ENCODE measurements at regions not wholly inside any gene's neighbourhood (a gene's known extent, or its start where the extent isn't known, plus 50 kb on each side); places are given as distances from the start of the nearest gene placed in this dataset.

GRCh38 chr11:33646629-33647028 is 54.0 kb downstream of the C11orf91 start:
- DNase-seq: no peak

GRCh38 chr11:33646168-33646567 is 54.5 kb downstream of the C11orf91 start:
- no peak for DNase-seq

- DNase-seq: no peak
Observed at GRCh38 chr11:33645686-33646085, 54.9 kb downstream of the C11orf91 start.

- no peak for DNase-seq
Observed at GRCh38 chr11:33643167-33643824, 57.3 kb downstream of the C11orf91 start.

GRCh38 chr11:33642461-33643166 is 58.0 kb downstream of the C11orf91 start:
- DNase-seq: no peak

- DNase-seq: no peak
Observed at GRCh38 chr11:33640730-33641371, 59.8 kb downstream of the C11orf91 start.

GRCh38 chr11:33638608-33639007 is 62.0 kb downstream of the C11orf91 start:
- no peak for DNase-seq

GRCh38 chr11:33636104-33636503 is 64.5 kb downstream of the C11orf91 start:
- no peak for DNase-seq

- DNase-seq: no peak
Observed at GRCh38 chr11:33635161-33635560, 65.5 kb downstream of the C11orf91 start.

- no peak for DNase-seq
Observed at GRCh38 chr11:33634291-33634834, 66.3 kb downstream of the C11orf91 start.

GRCh38 chr11:33633251-33634003 is 67.2 kb downstream of the C11orf91 start:
- DNase-seq: no peak

GRCh38 chr11:33631749-33632091 is 68.9 kb downstream of the C11orf91 start:
- DNase-seq: no peak

- DNase-seq: no peak
Observed at GRCh38 chr11:33630936-33631748, 69.5 kb downstream of the C11orf91 start.

- DNase-seq: peak; percentile 27
Observed at GRCh38 chr11:33624083-33624482, 76.5 kb downstream of the C11orf91 start.

- no peak for DNase-seq
Observed at GRCh38 chr11:33622806-33623205, 77.8 kb downstream of the C11orf91 start.

GRCh38 chr11:33622186-33622585 is 78.4 kb downstream of the C11orf91 start:
- DNase-seq: no peak

GRCh38 chr11:33620423-33621171 is 80.0 kb downstream of the C11orf91 start:
- no peak for DNase-seq

- DNase-seq: no peak
Observed at GRCh38 chr11:33618956-33619355, 81.7 kb downstream of the C11orf91 start.

GRCh38 chr11:33618351-33618710 is 82.3 kb downstream of the C11orf91 start:
- DNase-seq: no peak

GRCh38 chr11:33617672-33618350 is 82.8 kb downstream of the C11orf91 start:
- DNase-seq: no peak

- no peak for DNase-seq
Observed at GRCh38 chr11:33616552-33616951, 84.1 kb downstream of the C11orf91 start.

Measured in NCI-H2171 (cell line).